Endodermal cell (in vitro differentiated cells): ENCODE measurements at regions not wholly inside any gene's neighbourhood (a gene's known extent, or its start where the extent isn't known, plus 50 kb on each side); places are given as distances from the start of the nearest gene placed in this dataset.

Experiments
- DNase-seq: peaks from one replicate; pipeline ENCODE4 v3.0.0-alpha.2; 2017
- H3K27ac ChIP-seq: 2 replicates; pipeline ENCODE4 v1.5.1; 2013; ENCODE audit warnings: mild to moderate bottlenecking, low read depth, low read length, moderate library complexity
- H3K27me3 ChIP-seq: 2 replicates; pipeline ENCODE4 v1.6.1; 2013; ENCODE audit warnings: mild to moderate bottlenecking, low read length, moderate library complexity; ENCODE audit not compliant: insufficient read depth, control insufficient read depth, poor library complexity, severe bottlenecking
- H3K36me3 ChIP-seq: 2 replicates; pipeline ENCODE4 v1.7.0; 2013; ENCODE audit warnings: mild to moderate bottlenecking, low read length, moderate library complexity; ENCODE audit not compliant: control insufficient read depth, insufficient read depth
- H3K4me1 ChIP-seq: one replicate; pipeline ENCODE4 v1.7.0; 2013; ENCODE audit warnings: low read length; ENCODE audit not compliant: control insufficient read depth, insufficient read depth
- H3K4me3 ChIP-seq: 2 replicates; pipeline ENCODE4 v1.5.1; 2013; ENCODE audit warnings: mild to moderate bottlenecking, low read length, moderate library complexity
- H3K9ac ChIP-seq: 2 replicates; pipeline ENCODE4 v1.6.1; 2013; ENCODE audit warnings: mild to moderate bottlenecking, low read length, moderate library complexity; ENCODE audit not compliant: poor library complexity, severe bottlenecking; ENCODE audit errors: extremely low read depth
- H3K9me3 ChIP-seq: 2 replicates; pipeline ENCODE4 v1.6.1; 2013; ENCODE audit warnings: mild to moderate bottlenecking, low read length, moderate library complexity; ENCODE audit not compliant: control insufficient read depth
- H3K27ac Mint-ChIP-seq: 2 replicates; pipeline ENCODE4 v1.8.0; 2020; ENCODE audit warnings: mixed read lengths
- H3K27me3 Mint-ChIP-seq: 2 replicates; pipeline ENCODE4 v1.8.0; 2021; ENCODE audit warnings: mild to moderate bottlenecking, mixed read lengths; ENCODE audit not compliant: insufficient read depth
- H3K36me3 Mint-ChIP-seq: 2 replicates; pipeline ENCODE4 v1.8.0; 2020; ENCODE audit warnings: low read depth, mixed read lengths
- H3K4me1 Mint-ChIP-seq: 2 replicates; pipeline ENCODE4 v1.8.0; 2020; ENCODE audit warnings: mixed read lengths
- H3K4me3 Mint-ChIP-seq: 2 replicates; pipeline ENCODE4 v1.8.0; 2020; ENCODE audit warnings: mild to moderate bottlenecking, moderate library complexity, mixed read lengths
- H3K9me3 Mint-ChIP-seq: 2 replicates; pipeline ENCODE4 v1.8.0; 2020; ENCODE audit warnings: mild to moderate bottlenecking, mixed read lengths
- CTCF ChIP-seq: fragments of 200-600 bp; sonication (generic); conservative IDR thresholded peaks from 2 replicates; pipeline ENCODE4 v1.5.0; 2021; ENCODE audit warnings: antibody characterized with exemption, mild to moderate bottlenecking
- WGBS, 2 experiments: methylation state at CpG; one replicate each; pipeline versions ENCODE4 v1.1.5 to v1.1.7; 2013; ENCODE audit warnings: missing lambda C conversion rate in 2 of 2, mixed read lengths in 1 of 2; ENCODE audit not compliant: insufficient coverage in 1 of 2, insufficient read length in 1 of 2; 5-methylcytosine and 5-hydroxymethylcytosine counted together

- Mint-ChIP-seq H3K27ac (no peak overlapping the region), H3K9me3 (no peaks in the 10 kb centered on the region), H3K27me3 (no peaks in the 10 kb centered on the region), H3K4me3 (no peak overlapping the region), H3K36me3 (no peaks in the 10 kb centered on the region), H3K4me1 (no peaks in the 10 kb centered on the region)
- no peaks in the 10 kb centered on the region for H3K36me3 ChIP-seq
- no peaks in the 10 kb centered on the region for H3K4me1 ChIP-seq
- H3K9ac ChIP-seq: no peak overlapping the region
- H3K9me3 ChIP-seq: no peaks in the 10 kb centered on the region
- WGBS, 2 experiments: 86 to 93% methylated on average over 2 to 4 of the region's 4 CpGs
- H3K4me3 ChIP-seq: no peak overlapping the region
- H3K27me3 ChIP-seq: no peaks in the 10 kb centered on the region
- no peak overlapping the region for H3K27ac ChIP-seq
- no peak for DNase-seq
- TF ChIP-seq CTCF: no peak
These were observed 521.0 kb downstream of the SUCLA2 start for GRCh38 chr13:47480121-47480520.

- Mint-ChIP-seq H3K4me1 (no peaks in the 10 kb centered on the region), H3K9me3 (no peaks in the 10 kb centered on the region), H3K27me3 (no peaks in the 10 kb centered on the region), H3K27ac (no peak overlapping the region), H3K4me3 (no peak overlapping the region), H3K36me3 (no peaks in the 10 kb centered on the region)
- Histone ChIP-seq H3K4me3 (no peak overlapping the region), H3K27me3 (no peaks in the 10 kb centered on the region), H3K9ac (no peak overlapping the region), H3K36me3 (no peaks in the 10 kb centered on the region), H3K4me1 (no peaks in the 10 kb centered on the region), H3K9me3 (no peaks in the 10 kb centered on the region), H3K27ac (no peak overlapping the region)
- TF ChIP-seq CTCF: no peak
- no peak for DNase-seq
These were observed 522.1 kb downstream of the SUCLA2 start for GRCh38 chr13:47478985-47479384.

- no peak overlapping the region for H3K27ac Mint-ChIP-seq
- Histone ChIP-seq H3K4me1 (no peaks in the 10 kb centered on the region), H3K9me3 (no peaks in the 10 kb centered on the region), H3K9ac (no peak overlapping the region), H3K36me3 (no peaks in the 10 kb centered on the region), H3K27ac (no peak overlapping the region), H3K27me3 (peaks cover 6% of the 10 kb centered on the region), H3K4me3 (no peak overlapping the region)
- no peak overlapping the region for H3K4me3 Mint-ChIP-seq
- no peaks in the 10 kb centered on the region for H3K36me3 Mint-ChIP-seq
- H3K4me1 Mint-ChIP-seq: peaks cover 7% of the 10 kb centered on the region
- H3K9me3 Mint-ChIP-seq: no peaks in the 10 kb centered on the region
- peaks cover 13% of the 10 kb centered on the region for H3K27me3 Mint-ChIP-seq
- TF ChIP-seq CTCF: no peak
- DNase-seq: no peak
- 92 to 93% methylated on average over 8 to 11 of the region's 11 CpGs for WGBS, 2 experiments
These were observed 525.6 kb downstream of the SUCLA2 start for GRCh38 chr13:47475441-47475948.
